Medulla oblongata (tissue), 1 donor: ENCODE measurements at regions not wholly inside any gene's neighbourhood (a gene's known extent, or its start where the extent isn't known, plus 50 kb on each side); places are given as distances from the start of the nearest gene placed in this dataset.
"Not testable (repeated sequence)": the region's sequence is repeated elsewhere in the genome, so short reads cannot be mapped to it uniquely, and the experiment has no call there.

ENCODE experiments used
- DNase-seq: peaks from one replicate; pipeline ENCODE4 v3.0.0-alpha.2; 2015; ENCODE audit errors: extremely low spot score

DNA sequence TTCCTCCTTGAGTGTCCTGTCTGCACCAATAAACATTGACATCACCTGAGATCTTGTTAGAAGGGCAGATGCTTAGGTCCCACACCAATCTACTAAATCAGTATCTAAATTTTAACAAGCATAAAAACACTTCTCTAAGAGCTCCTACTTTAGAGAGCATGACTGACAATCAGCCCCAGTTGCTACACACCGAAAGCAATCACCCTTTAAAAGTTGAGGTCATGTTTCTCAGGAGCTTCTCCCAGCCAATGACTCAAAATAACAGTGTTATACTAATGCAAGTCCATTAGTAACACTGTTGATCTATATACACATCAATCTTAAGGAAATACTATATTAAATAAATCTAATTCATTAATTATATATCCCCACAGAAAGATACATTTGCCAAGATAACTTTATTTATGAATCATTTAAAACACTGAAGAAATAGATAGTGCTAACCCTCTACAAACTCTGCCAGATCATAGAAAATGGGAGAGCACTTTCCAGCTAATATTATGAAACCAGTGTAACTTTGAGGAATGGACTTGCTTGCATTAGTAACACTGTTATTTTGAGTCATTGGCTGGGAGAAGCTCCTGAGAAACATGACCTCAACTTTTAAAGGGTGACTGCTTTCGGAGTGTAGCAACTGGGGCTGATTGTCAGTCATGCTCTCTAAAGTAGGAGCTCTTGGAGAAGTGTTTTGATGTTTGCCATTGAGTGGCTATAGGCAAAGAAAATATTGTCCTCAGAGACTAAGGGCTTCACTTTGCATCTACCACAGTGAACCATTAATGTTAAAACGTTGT lies 109.8 kb upstream of the HDX start:
- DNase-seq, result no peak

DNA sequence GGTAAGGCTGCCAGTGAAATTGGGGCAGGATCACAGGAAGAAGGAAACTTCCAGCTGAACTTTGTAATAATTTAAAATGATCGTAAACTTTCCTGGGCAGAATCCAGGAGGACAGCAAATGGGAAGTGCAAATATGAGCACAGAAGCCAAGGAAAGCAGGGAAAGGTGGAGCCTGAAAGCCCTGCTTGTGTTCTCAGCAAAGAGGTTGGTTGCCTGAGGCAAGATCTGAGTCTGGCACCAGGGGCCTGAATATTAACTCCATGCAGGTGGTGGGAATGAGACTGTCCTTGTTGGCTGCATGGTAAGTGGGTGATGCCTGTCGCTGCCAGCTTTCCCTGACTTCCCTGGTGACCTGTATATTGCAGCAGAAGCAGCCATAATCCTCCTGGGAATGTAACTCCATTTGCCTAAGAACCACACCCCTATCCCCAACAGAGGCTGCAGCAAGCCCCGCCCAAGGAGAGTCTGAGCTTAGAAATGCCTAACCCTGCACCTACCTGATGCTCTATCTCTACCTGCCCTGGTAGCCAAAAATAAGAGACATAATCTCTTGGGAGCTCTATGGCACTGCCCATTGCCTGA lies 132.0 kb upstream of the HDX start:
- no peak for DNase-seq

DNA sequence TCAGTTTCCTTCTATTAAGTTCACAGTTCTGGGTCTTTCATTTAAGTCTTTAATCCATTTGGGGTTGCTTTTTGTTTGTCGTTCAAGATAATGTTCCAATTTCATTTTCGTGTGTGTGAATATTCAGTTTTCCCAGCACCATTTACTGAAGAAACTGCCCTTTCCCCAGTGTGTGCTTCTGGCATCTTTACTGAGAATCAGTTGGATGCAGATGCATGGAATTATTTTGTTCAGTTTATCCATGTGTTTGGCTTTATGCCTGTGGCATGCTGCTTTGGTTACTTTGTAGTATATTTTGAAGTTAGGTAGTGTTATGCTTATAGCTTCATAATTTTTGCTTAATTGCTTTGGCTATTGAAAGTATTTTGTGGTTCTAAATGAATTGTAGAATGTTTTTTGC lies 163.8 kb upstream of the HDX start:
- DNase-seq, result no peak

DNA sequence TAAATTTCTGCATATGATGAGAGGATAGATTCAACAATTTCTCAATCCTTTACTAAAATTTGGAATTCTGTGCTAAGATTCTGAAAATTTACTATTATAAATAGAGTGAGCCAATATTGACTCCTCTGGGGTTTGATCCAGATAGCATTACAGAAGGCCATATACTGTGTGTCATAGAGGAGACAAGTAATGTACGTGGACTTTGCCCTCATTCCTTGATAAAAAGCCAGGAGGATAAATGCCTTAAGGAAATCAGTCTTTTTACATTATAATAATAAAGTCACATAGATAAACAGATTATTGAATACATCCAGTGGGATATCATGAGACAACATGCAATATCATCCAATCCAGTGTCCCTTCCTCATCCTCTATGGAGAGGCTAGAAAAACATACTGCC lies 188.0 kb upstream of the HDX start:
- no peak for DNase-seq

DNA sequence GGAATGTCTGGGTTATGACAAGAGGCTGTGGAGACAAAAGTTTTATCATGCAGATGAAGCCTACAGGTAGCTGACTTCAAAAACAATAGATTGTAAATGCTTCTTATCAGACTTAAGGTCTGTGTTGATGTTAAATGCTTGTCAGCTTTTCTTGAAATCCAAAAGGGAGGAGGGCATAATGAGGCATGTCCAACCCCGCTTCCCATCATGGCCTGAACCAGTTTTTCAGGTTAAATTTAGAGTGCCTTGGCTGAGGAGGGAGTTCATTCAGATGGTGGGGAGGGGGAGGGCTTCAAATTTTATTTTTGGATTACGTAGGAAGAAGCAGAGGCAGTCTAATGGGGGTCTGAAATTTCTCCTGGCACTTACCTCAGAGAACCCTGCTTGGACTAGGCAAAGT lies 207.7 kb upstream of the HDX start:
- no peak for DNase-seq

DNA sequence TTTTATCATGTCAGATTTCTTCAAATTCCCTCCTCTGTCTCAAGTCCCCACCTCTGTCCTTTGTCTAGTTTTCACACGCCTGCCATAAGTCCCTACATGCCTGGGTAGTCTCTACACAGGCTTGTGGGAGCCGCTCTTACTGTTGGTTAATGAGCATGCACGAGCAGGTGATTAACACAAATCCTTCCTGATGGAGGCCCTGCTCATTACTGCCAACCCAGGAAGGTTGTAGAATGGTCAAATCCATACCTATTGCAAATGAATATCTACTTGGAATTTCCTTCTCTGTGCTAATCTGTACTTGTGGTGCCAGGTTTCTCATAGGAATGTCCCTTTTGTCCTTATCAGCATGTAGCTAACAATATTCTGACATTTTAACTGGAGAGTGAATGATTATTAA lies 208.4 kb upstream of the HDX start:
- DNase-seq, result no peak

DNA sequence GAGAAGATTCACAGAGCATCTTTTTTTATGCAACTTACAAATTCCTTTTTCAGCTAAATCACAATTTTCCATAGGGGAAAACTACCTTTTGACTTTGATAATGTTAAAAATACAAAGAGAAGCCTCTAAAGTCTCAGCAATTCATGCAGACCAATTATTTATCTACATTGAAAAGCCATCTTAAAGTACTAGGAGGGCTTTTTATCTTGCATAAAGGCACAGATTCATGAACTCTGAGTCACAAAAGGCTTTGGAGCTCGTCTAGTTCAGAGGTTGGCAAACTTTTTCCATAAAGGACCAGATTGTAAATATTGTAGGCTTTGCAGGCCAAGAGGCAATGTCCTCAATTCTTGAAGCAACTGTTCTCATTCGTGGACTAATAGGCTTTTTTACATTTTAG lies 210.4 kb upstream of the HDX start:
- DNase-seq, result no peak

DNA sequence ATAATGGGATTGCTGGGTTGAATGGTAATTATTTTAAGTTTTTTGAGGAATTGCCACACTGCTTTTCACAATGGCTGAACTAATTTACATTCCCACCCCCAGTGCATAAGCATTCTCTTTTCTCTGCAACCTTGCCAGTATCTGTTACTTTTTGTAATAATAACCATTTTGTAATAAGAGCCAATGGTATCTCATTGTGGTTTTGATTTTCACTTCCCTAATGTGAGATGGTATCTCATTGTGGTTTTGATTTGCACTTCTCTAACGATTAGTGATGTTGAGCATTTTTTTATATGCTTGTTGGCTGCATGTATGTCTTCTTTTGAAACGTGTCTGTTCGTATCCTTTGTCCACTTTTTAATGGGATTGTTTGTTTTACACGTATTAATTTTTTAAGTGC lies 213.1 kb upstream of the HDX start:
- DNase-seq, result no peak

DNA sequence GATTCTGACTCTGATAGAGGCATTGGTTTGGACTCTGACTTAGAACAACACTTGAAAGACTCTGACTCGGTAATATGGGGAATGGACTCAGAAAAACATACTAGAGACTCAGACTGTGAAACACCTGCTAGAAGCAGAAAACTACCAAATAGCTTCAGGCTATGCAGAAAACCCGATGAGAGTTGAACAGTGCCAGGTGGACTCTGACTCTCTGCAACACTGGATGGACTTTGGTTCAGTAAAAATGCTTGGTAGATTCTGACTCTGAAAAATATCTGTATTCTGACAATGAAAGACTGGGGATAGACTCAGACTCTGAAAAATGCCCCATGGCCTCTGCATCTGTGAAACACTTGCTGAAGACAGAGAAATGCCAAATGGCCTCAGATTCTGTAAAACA lies 215.1 kb upstream of the HDX start:
- no peak for DNase-seq

DNA sequence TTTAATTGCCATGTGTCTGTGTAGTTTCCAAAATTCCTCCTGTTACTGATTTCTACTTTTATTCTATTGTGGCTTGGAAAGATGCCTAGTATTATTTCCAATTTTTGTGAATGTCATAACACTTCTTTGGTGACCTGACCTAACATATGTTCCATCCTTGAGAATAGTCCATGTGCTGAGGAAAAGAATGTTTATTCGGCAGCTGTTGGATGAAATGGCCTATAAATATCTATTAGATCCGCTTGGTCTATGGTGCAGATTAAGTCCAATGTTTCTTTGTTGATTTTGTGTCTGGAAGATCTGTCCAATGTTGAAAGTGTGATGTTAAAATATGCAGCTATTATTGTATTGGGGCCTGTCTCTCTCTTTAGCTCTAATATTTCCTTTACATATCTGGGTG lies 219.2 kb upstream of the HDX start:
- no peak for DNase-seq

DNA sequence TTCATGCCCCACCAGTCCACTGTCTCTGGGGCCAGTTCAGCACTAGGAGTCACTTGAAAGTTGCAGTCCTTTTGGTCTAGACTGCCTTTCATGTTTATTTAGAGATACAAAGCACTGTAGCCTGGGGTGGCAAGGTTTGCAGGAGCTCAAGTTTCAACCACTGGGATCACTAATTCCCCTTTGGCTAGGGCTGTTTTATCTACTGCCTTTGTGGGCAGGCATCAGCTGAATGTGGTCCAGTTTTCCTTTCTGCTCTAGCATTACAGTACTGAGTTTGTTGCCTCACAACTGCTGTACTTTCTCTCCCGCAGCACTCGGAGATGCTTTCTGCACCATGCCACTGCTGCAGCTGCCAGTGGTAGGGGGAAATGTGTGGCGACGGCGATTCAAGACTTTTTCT lies 222.3 kb upstream of the HDX start:
- DNase-seq, result no peak

DNA sequence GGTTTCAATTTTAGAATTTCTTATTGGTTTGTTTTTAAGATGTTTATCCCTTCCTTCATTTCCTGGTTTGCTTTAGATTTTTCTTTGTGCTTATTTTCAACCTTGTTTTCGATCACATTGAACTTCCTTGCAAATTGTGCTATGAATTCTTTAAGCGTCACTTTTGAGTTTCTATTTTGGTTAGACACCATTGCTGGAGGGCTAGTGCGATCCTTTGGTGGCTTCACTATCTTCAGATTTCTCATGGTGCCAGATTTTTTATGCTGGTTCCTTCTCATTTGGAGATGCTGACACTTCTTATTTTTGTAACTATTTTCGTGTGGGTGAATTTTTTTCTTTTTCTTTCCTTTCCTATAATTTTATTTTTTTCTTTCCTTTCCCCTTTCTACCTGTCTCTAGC lies 227.2 kb upstream of the HDX start:
- no peak for DNase-seq

DNA sequence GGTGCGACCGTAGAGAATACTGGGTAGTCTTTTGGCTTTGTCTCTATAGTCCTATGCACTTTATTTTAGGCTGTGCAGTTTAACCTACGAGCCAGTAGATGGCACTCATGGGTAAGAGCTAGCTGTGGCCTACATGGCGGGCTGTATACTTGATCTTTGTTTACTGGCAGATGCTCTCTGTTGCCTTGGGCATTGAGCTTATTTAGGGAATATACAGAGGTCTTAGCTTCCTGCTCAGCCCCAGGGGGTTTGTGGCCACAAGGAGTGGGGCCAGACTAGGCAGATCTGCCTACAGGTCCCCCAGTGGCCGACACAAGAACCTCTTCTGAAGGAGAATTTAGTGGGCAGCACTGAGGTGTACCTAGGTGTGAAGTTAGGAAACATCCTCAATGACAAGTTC lies 227.6 kb upstream of the HDX start:
- DNase-seq, result peak; percentile 21

DNA sequence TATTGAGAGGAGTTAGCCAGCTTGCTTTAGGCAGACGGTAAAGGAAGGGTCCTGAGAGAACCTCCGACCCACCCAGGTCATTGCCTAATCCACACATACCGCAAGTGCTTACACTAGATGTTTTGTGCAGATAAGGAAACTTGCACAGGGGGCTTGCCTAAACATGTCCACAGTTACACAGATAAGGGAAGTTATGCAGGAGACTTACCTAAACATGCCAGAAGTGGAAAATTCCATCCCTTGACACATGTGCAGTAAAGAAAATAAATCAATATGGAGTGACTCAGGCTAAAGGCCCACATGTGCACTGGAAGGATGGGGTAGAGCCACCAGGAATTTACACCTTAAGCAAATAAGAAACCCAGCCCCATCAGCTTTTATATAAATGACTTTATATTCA lies 232.8 kb upstream of the HDX start:
- DNase-seq, result no peak

DNA sequence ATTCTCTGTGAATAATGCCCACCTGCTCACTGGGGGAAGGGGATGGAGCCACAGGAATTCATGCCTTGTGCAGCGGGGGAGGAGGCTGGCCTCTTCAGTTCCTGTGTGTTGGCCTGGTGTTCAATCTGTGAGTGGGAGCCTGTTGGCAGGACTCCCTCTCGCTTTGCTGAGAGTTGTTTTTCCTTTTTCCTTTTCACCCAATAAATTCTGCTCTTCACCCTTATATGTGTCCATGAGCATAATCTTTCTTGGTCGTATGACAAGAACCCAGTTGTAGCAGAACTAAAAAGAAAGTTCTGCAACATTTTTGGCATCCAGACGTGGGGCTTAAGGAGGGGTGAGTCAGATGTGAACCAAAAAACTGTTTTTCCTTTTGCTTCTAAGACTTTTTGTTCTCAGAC lies 235.2 kb upstream of the HDX start:
- no peak for DNase-seq

DNA sequence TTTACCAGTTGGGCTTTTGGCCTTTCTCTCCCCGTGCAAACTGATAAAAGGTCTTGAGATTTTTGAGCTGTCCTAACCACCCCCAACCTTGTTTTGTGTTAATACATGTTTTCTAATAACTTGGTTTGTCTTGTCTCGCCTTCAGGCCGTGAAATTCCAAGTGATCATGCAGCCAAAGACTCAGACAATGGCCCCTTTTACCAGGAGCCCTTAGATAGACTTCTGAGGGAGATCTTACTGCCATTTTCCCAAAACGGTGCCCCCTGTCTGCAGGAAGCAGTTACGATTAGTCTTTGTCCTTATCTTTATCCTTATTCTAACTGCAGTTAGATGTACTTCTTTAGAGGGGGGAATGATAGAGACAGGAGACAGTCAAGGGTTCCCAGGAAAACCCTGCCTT lies 245.3 kb upstream of the HDX start:
- DNase-seq, result no peak

DNA sequence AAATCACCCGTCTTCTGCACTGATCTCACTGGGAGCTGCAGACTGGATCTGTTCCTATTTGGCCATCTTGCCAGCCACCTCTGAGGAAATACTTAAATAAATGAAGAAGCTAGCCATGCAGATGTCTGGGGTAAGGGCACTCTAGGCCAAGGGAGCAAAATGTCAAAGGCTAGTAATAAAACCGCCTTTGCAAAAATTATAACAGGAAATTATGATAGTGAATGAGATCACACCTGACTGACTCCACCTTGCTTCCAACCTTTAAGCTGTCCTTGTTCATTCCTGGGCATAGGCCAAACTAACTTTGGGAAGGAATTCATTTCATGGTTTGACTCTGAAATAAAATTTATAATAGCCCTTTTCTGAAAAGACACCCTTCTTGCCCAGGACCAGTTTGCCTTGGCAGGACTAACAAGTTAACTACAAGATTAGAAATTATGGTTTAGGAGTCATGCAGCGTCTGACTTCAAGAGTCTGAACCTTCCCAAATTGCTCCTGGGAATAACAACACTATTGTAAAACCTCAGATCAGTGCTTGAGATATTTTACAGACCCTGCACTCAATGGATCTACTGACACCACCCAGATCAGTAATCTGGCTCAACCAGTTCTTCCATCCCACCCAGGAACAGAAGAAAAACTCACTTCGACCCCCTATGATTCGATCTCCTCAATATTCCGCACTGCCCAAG lies 246.9 kb upstream of the HDX start:
- no peak for DNase-seq

DNA sequence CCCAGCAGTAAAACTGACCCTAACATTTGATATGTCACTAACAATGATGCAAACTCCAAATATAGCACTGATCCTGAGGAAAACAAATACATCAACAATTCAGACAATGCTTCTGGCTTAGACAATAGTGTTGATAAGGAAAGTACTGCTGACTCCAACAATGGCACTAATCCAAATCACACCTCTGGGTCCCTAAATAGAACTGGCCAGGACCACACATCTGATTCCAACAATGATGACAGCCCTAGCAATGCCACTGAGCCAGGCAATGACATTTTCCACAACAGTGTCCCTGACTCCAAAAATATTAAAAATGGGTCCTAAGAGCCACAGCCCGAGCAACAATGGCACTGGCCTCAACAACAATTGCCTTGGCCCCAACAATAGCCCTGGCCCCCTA lies 243.1 kb upstream of the APOOL start:
- no peak for DNase-seq

DNA sequence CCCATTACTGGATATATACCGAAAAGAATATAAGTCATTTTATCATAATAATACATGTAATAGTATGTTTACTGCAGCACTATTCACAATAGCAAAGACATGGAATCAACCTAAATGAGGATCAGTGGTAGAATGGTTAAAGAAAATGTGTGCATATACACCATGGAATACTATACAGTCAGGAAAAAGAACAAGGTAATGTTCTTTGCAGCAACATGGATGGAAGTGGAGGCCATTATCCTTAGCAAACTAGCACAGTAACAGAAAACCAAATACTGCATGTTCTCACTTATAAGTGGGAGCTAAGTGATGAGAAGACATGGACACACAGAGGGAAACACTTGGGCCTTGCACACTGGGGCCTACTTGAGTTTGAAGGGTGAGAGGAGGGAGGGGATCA lies 207.4 kb upstream of the APOOL start:
- DNase-seq, result no peak

DNA sequence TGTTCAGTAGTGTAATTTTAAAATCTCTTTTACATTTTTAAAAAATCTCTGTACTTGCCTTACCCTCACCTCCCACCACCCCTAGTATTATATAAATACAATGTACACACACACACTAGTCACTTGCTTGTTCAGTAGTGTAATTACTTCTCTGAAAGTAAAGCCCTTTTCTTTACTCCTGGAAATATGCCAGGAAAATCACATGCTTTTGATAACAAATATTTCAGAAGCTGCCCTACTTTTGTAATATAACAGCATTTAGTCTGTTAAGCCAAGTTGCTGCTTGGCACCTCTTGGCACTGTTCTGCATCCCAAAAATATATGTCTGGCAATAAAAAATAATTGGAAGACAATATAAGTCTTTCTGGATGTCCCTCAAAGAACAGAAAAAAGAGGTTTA lies 172.8 kb upstream of the APOOL start:
- no peak for DNase-seq

DNA sequence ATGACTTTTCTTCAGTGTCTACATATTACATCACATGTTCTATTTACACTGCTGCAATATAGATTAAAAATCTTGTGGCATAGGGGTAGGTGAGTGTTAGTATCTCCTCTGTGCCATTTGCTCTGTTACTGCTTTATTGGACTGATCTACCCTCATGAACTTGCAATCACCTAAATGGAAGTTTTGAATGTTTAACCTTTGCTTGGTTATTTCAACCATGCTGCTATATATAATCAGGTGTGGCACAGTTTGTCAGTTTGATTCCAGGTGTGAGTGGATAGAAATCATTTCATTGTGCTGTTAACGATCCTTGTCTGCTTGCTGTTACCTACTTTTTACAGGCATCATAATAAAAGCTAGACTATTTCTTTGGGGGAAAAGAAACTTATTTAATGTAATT lies 157.1 kb upstream of the APOOL start:
- DNase-seq, result not testable (repeated sequence)

DNA sequence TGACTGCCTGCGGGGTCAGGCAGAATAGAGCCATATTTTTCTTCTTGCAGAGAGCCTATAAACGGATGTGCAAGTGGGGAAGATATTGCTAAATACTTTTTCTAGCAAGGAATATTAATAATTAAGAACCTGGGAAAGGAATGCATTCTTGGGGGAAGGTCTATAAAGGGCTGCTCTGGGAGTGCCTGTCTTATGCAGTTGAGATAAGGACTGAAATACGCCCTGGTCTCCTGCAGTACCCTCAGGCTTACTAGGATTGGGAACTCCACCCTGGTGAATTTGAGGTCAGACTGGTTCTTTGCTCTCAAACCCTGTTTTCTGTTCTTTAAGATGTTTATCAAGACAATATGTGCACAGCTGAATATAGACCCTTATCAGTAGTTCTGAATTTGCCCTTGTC lies 152.5 kb upstream of the APOOL start:
- DNase-seq, result not testable (repeated sequence)

DNA sequence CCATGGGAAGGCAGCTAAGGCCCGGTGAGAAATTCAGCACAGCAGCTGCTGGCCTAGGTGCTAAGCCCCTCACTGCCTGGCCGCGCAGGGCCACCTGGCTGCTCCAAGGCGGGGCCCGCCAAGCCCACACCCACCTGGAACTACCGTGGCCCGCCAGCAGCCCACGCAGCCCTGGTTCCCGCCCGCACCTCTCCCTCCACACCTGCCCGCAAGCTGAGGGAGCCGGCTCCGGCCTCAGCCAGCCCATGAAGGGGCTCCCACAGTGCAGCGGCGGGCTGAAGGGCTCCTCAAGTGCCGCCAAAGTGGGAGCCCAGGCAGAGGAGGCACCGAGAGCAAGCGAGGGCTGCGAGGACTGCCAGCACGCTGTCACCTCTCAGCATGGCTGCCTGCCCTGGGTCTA lies 146.9 kb upstream of the APOOL start:
- DNase-seq, result not testable (repeated sequence)
